ENCODE measurements at regions not wholly inside any gene's neighbourhood (a gene's known extent, or its start where the extent isn't known, plus 50 kb on each side); places are given as distances from the start of the nearest gene placed in this dataset.
"Not testable (repeated sequence)": the region's sequence is repeated elsewhere in the genome, so short reads cannot be mapped to it uniquely, and the experiment has no call there.

- in situ Hi-C loops (cut with MboI; ENCODE audit: low sequenced_read_pairs): no loop called here
Observed at GRCh38 chr7:66413379-66414114, 208.4 kb downstream of the TPST1 start.

- in situ Hi-C loops (cut with MboI; ENCODE audit: low sequenced_read_pairs): no loop called here
Observed at GRCh38 chr7:66415659-66416265, 210.6 kb downstream of the TPST1 start.

- in situ Hi-C loops (cut with MboI; ENCODE audit: low sequenced_read_pairs): no loop called here
Observed at GRCh38 chr7:66418537-66418936, 210.1 kb upstream of the KCTD7 start.

GRCh38 chr7:66419210-66419609, 209.5 kb upstream of the KCTD7 start:
- in situ Hi-C loops (cut with MboI; ENCODE audit: low sequenced_read_pairs): no loop called here

- in situ Hi-C loops (cut with MboI; ENCODE audit: low sequenced_read_pairs): no loop called here
Observed at GRCh38 chr7:66421830-66422475, 206.7 kb upstream of the KCTD7 start.

GRCh38 chr7:66423729-66424128, 205.0 kb upstream of the KCTD7 start:
- in situ Hi-C loops (cut with MboI; ENCODE audit: low sequenced_read_pairs): no loop called here

GRCh38 chr7:66426332-66426731, 202.3 kb upstream of the KCTD7 start:
- in situ Hi-C loops (cut with MboI; ENCODE audit: low sequenced_read_pairs): no loop called here

- in situ Hi-C loops (cut with MboI; ENCODE audit: low sequenced_read_pairs): no loop called here
Observed at GRCh38 chr7:66426996-66427395, 201.7 kb upstream of the KCTD7 start.

- in situ Hi-C loops (cut with MboI; ENCODE audit: low sequenced_read_pairs): no loop called here
Observed at GRCh38 chr7:66427956-66428355, 200.7 kb upstream of the KCTD7 start.

GRCh38 chr7:66429498-66430163, 199.1 kb upstream of the KCTD7 start:
- in situ Hi-C loops (cut with MboI; ENCODE audit: low sequenced_read_pairs): no loop called here

GRCh38 chr7:66430164-66430545, 198.5 kb upstream of the KCTD7 start:
- in situ Hi-C loops (cut with MboI; ENCODE audit: low sequenced_read_pairs): no loop called here

- in situ Hi-C loops (cut with MboI; ENCODE audit: low sequenced_read_pairs): not testable (repeated sequence)
Observed at GRCh38 chr7:66438703-66439405, 189.8 kb upstream of the KCTD7 start.

- in situ Hi-C loops (cut with MboI; ENCODE audit: low sequenced_read_pairs): no loop called here
Observed at GRCh38 chr7:66442385-66442784, 186.3 kb upstream of the KCTD7 start.

GRCh38 chr7:66443946-66444345, 184.7 kb upstream of the KCTD7 start:
- in situ Hi-C loops (cut with MboI; ENCODE audit: low sequenced_read_pairs): no loop called here

- in situ Hi-C loops (cut with MboI; ENCODE audit: low sequenced_read_pairs): not testable (repeated sequence)
Observed at GRCh38 chr7:66447007-66447406, 181.7 kb upstream of the KCTD7 start.

GRCh38 chr7:66450814-66451213, 177.9 kb upstream of the KCTD7 start:
- in situ Hi-C loops (cut with MboI; ENCODE audit: low sequenced_read_pairs): not testable (repeated sequence)

- in situ Hi-C loops (cut with MboI; ENCODE audit: low sequenced_read_pairs): not testable (repeated sequence)
Observed at GRCh38 chr7:66451713-66452112, 177.0 kb upstream of the KCTD7 start.

GRCh38 chr7:66452165-66452564, 176.5 kb upstream of the KCTD7 start:
- in situ Hi-C loops (cut with MboI; ENCODE audit: low sequenced_read_pairs): no loop called here

GRCh38 chr7:66453340-66453739, 175.3 kb upstream of the KCTD7 start:
- in situ Hi-C loops (cut with MboI; ENCODE audit: low sequenced_read_pairs): no loop called here

GRCh38 chr7:66454600-66455225, 174.0 kb upstream of the KCTD7 start:
- in situ Hi-C loops (cut with MboI; ENCODE audit: low sequenced_read_pairs): no loop called here

- in situ Hi-C loops (cut with MboI; ENCODE audit: low sequenced_read_pairs): not testable (repeated sequence)
Observed at GRCh38 chr7:66455432-66455831, 173.2 kb upstream of the KCTD7 start.
